Fibroblast of pulmonary artery (primary cell): ENCODE measurements at regions not wholly inside any gene's neighbourhood (a gene's known extent, or its start where the extent isn't known, plus 50 kb on each side); places are given as distances from the start of the nearest gene placed in this dataset.
A peak's percentile ranks its signal among the peaks of the same experiment; 100 is the strongest.

Experiments used
- DNase-seq: peaks from one replicate; pipeline ENCODE4 v3.0.0-alpha.2; 2010; ENCODE audit warnings: low read depth
- H3K4me3 ChIP-seq: replicated peaks from 2 replicates; pipeline ENCODE4 v1.5.1; 2011; ENCODE audit warnings: low read depth, mild to moderate bottlenecking, control low read depth, low read length, moderate library complexity
- TF ChIP-seq, protein P1 (sequence below): IDR thresholded peaks from 2 replicates; pipeline ENCODE4 v1.5.1; 2011; ENCODE audit warnings: mild to moderate bottlenecking, control low read depth, low read length, inconsistent platforms; ENCODE audit errors: missing control alignments

DNA sequence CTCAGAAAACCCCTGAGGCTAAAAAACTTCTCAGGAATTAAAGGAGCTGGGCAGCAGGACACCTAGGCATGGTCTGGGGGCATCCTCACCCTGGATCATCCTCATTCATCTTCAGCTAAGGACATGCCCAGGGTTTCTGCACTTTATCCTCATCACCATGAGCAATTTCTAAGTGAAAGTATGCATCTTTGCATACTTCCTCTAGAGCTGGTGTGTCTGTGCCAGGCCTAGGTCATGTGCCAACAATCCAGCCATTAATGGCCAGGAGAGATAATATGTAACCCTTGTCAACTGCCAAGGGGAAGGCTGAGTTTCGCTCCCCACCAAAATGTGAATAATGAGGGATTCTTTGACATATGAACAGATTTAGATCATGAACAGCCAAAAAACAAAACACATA, 160.5 kb downstream of the KITLG start:
- TF ChIP-seq, protein P1, sequence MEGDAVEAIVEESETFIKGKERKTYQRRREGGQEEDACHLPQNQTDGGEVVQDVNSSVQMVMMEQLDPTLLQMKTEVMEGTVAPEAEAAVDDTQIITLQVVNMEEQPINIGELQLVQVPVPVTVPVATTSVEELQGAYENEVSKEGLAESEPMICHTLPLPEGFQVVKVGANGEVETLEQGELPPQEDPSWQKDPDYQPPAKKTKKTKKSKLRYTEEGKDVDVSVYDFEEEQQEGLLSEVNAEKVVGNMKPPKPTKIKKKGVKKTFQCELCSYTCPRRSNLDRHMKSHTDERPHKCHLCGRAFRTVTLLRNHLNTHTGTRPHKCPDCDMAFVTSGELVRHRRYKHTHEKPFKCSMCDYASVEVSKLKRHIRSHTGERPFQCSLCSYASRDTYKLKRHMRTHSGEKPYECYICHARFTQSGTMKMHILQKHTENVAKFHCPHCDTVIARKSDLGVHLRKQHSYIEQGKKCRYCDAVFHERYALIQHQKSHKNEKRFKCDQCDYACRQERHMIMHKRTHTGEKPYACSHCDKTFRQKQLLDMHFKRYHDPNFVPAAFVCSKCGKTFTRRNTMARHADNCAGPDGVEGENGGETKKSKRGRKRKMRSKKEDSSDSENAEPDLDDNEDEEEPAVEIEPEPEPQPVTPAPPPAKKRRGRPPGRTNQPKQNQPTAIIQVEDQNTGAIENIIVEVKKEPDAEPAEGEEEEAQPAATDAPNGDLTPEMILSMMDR = no peak
- DNase-seq = peak; percentile 50
- no peak overlapping the region for H3K4me3 ChIP-seq

GRCh38 chr12:88420457-88420856, 159.8 kb downstream of the KITLG start:
- TF ChIP-seq, protein P1 = no peak
- H3K4me3 ChIP-seq = no peak overlapping the region
- peak; percentile 86 for DNase-seq

- TF ChIP-seq, protein P1 = no peak
- no peak for DNase-seq
- H3K4me3 ChIP-seq = no peak overlapping the region
These were observed 155.2 kb downstream of the KITLG start for GRCh38 chr12:88424791-88425730.

- TF ChIP-seq, protein P1 = no peak
- DNase-seq = no peak
- no peak overlapping the region for H3K4me3 ChIP-seq
These were observed 151.9 kb downstream of the KITLG start for GRCh38 chr12:88428350-88428749.

DNA sequence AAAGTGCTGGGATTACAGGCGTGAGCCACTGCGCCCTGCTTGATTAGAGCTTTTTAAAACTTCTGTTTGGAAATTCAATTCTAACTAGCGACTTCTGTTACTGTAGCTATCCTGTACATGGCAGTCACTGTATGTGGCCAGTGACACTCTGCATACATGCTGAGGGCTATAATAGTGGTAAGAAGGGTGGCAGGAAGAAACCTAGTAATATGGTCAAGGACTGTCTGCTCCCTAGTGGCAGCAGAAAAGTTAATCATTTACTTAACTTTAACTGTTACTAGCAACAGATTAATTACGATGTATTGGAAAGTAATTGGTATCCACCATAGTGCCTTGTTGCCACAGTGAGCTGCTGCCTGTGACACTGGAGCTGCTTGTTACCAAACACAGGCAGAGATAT, 149.0 kb downstream of the KITLG start:
- no peak for DNase-seq
- no peak overlapping the region for H3K4me3 ChIP-seq
- TF ChIP-seq, protein P1 = no peak

DNA sequence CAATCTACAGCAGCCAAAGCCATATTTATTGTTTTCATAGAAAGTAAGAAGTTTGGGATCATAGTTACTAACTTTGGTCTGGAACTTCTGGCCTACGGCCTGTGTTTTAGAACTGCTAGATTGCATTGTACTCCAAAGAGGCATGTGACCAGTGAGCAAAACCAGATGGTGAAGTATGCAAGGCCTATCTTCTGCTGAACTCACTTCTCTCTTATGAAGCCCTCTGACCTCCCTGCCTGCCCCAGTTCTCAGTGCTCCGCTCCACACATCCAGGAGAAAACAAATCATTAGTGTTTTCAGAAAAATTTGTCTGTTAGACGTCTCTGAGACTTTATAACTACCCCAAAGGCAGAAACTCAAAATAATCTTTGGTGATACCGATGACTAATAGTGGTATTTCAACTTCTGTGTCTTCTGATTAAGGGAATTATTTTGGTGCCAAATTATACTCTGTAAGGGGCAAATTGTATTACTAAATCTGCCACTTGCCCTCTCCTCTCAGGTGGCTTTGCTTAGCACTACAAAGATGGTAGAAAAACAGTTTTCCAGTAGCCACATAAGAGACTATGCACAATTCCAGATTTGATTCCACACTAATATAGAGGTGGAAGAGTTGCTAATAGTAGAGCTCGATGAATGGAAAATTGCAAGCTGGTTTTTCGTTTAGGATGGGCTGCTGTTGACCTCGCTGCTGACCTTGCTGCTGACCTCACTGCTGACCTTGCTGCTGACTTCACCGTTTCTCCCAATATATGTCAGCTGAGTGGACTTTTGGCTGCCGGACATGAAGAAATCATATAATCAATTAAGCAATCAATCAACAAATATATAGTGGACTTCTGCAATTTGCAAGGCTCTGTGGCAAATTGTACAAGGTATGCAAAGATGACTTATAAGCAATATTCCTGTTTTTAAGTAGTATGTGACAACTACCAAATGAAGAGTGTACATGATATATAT, 147.5 kb downstream of the KITLG start:
- DNase-seq = peak; percentile 67
- H3K4me3 ChIP-seq = no peak overlapping the region
- TF ChIP-seq, protein P1 = no peak
